ENCODE measurements at regions not wholly inside any gene's neighbourhood (a gene's known extent, or its start where the extent isn't known, plus 50 kb on each side); places are given as distances from the start of the nearest gene placed in this dataset.

GRCh38 chr6:170131351-170131750 lies 159.5 kb downstream of the DLL1 start:
- no peak for DNase-seq

- DNase-seq, result no peak
Observed at GRCh38 chr6:170130771-170131241, 160.1 kb downstream of the DLL1 start.

GRCh38 chr6:170130201-170130621 lies 160.7 kb downstream of the DLL1 start:
- no peak for DNase-seq

GRCh38 chr6:170129691-170130171 lies 161.1 kb downstream of the DLL1 start:
- no peak for DNase-seq

- no peak for DNase-seq
Observed at GRCh38 chr6:170128811-170129681, 161.8 kb downstream of the DLL1 start.

- DNase-seq, result no peak
Observed at GRCh38 chr6:170128346-170128745, 162.5 kb downstream of the DLL1 start.

- DNase-seq, result no peak
Observed at GRCh38 chr6:170127151-170127550, 163.7 kb downstream of the DLL1 start.

GRCh38 chr6:170125456-170126300 lies 165.2 kb downstream of the DLL1 start:
- no peak for DNase-seq

- DNase-seq, result no peak
Observed at GRCh38 chr6:170124836-170125235, 166.0 kb downstream of the DLL1 start.

- DNase-seq, result no peak
Observed at GRCh38 chr6:170124150-170124549, 166.7 kb downstream of the DLL1 start.

GRCh38 chr6:170122651-170123050 lies 168.2 kb downstream of the DLL1 start:
- DNase-seq, result no peak

GRCh38 chr6:170117111-170117972 lies 173.5 kb downstream of the DLL1 start:
- DNase-seq, result no peak

GRCh38 chr6:170116636-170117035 lies 174.2 kb downstream of the DLL1 start:
- DNase-seq, result no peak

GRCh38 chr6:170114956-170115855 lies 175.7 kb downstream of the DLL1 start:
- DNase-seq, result no peak

GRCh38 chr6:170114187-170114945 lies 176.5 kb downstream of the DLL1 start:
- DNase-seq, result no peak

- DNase-seq, result no peak
Observed at GRCh38 chr6:170113141-170113540, 177.7 kb downstream of the DLL1 start.

- no peak for DNase-seq
Observed at GRCh38 chr6:170112583-170112860, 178.4 kb downstream of the DLL1 start.

- DNase-seq, result no peak
Observed at GRCh38 chr6:170111816-170112582, 178.9 kb downstream of the DLL1 start.

- no peak for DNase-seq
Observed at GRCh38 chr6:170111141-170111664, 179.7 kb downstream of the DLL1 start.

Measured in NCI-H446 treated with DMSO at 0.1 percent for 48 hours (cell line).